H1 (cell line): ENCODE measurements at regions not wholly inside any gene's neighbourhood (a gene's known extent, or its start where the extent isn't known, plus 50 kb on each side); places are given as distances from the start of the nearest gene placed in this dataset.

Experiments used
- CTCF ChIA-PET: fragments of 300-600 bp; sonication (Branson Sonifier 250); formaldehyde crosslinking; loops from one replicate; lab custom pipeline; 2021; ENCODE audit not compliant: partially characterized antibody; lab: Charles Lee
- POLR2A ChIA-PET: fragments of 300-600 bp; sonication (Branson Sonifier 250); formaldehyde crosslinking; loops from one replicate; lab custom pipeline; 2021; ENCODE audit warnings: inconsistent platforms; ENCODE audit not compliant: partially characterized antibody; lab: Charles Lee
- DNase-seq, 2 experiments: peaks; one replicate each; pipeline versions ENCODE4 v3.0.0 to v3.0.0-alpha.2; 2010 to 2022; ENCODE audit warnings: low spot score in 2 of 2, low read depth in 1 of 2, mixed read lengths in 1 of 2
- FAIRE-seq: peaks from 2 replicates; lab custom pipeline; 2011; peaks lifted over from hg19 to GRCh38; lab: Jason Lieb, UNC
- H2AFZ ChIP-seq: 2 replicates; pipeline ENCODE4 v1.8.1; 2012; ENCODE audit warnings: low read length, inconsistent platforms
- H2AK5ac ChIP-seq: 2 replicates; pipeline ENCODE4 v1.6.1; 2013; ENCODE audit warnings: low read depth, low read length
- H2BK120ac ChIP-seq: replicated peaks from 2 replicates; pipeline ENCODE3; 2013; ENCODE audit warnings: low read depth, low read length, inconsistent platforms
- H2BK12ac ChIP-seq: 2 replicates; pipeline ENCODE4 v1.6.1; 2013; ENCODE audit warnings: low read depth, low read length
- H2BK15ac ChIP-seq: 2 replicates; pipeline ENCODE4 v1.6.1; 2013; ENCODE audit warnings: low read length
- H2BK20ac ChIP-seq: 2 replicates; pipeline ENCODE4 v1.6.1; 2013; ENCODE audit warnings: low read length
- H2BK5ac ChIP-seq: 2 replicates; pipeline ENCODE4 v1.6.1; 2013; ENCODE audit warnings: low read depth, low read length
- H3K14ac ChIP-seq: 2 replicates; pipeline ENCODE4 v1.6.1; 2013; ENCODE audit warnings: inconsistent platforms; ENCODE audit not compliant: insufficient read length
- H3K18ac ChIP-seq: 2 replicates; pipeline ENCODE4 v1.6.1; 2013; ENCODE audit warnings: low read length; ENCODE audit errors: extremely low read depth
- H3K23ac ChIP-seq: 2 replicates; pipeline ENCODE4 v1.6.1; 2013; ENCODE audit warnings: inconsistent platforms; ENCODE audit not compliant: insufficient read length
- H3K23me2 ChIP-seq: 2 replicates; pipeline ENCODE4 v1.6.1; 2013; ENCODE audit warnings: low read depth, low read length
- H3K27ac ChIP-seq: 2 replicates; pipeline ENCODE4 v1.6.1; 2011; ENCODE audit warnings: low read depth, low read length, inconsistent platforms
- H3K27me3 ChIP-seq, 4 experiments: replicated peaks in 1 of 4; 1 replicate in 1 of 4; 2 replicates in 3 of 4; pipeline versions ENCODE4 v1.6.1 to v1.8.1; 2011 to 2013; ENCODE audit warnings: low read length in 3 of 4, mild to moderate bottlenecking in 3 of 4, inconsistent platforms in 2 of 4, mixed read lengths in 2 of 4, moderate library complexity in 1 of 4; ENCODE audit not compliant: control insufficient read depth in 3 of 4, insufficient read depth in 3 of 4; ENCODE audit errors: extremely low read depth in 1 of 4
- H3K36me3 ChIP-seq, 4 experiments: 2 replicates each; pipeline versions ENCODE4 v1.6.1 to v1.8.1; 2011 to 2013; ENCODE audit warnings: mild to moderate bottlenecking in 4 of 4, low read length in 3 of 4, moderate library complexity in 2 of 4, control low read depth in 1 of 4, inconsistent platforms in 1 of 4; ENCODE audit not compliant: insufficient read depth in 4 of 4, control insufficient read depth in 2 of 4
- H3K4ac ChIP-seq: replicated peaks from 2 replicates; pipeline ENCODE3; 2013; ENCODE audit warnings: low read length, low read depth, mixed read lengths, inconsistent platforms; ENCODE audit not compliant: insufficient read length
- H3K4me1 ChIP-seq, 4 experiments: replicated peaks in 1 of 4; 1 replicate in 1 of 4; 2 replicates in 3 of 4; pipeline versions ENCODE4 v1.6.1 to v1.8.1; 2011 to 2013; ENCODE audit warnings: low read length in 3 of 4, inconsistent platforms in 2 of 4, mixed read lengths in 1 of 4; ENCODE audit not compliant: insufficient read depth in 4 of 4, control insufficient read depth in 3 of 4
- H3K4me2 ChIP-seq, 2 experiments: 2 replicates each; pipeline versions ENCODE4 v1.6.1 to v1.8.1; 2011 to 2013; ENCODE audit warnings: low read depth in 2 of 2, low read length in 2 of 2, control low read depth in 1 of 2, inconsistent platforms in 1 of 2, mild to moderate bottlenecking in 1 of 2; ENCODE audit not compliant: insufficient read depth in 1 of 2
- H3K4me3 ChIP-seq, 4 experiments: fragments of 200-600, 300-600 bp in 1 of 4; sonication (generic), shearing (Covaris generic), sonication (Bioruptor Twin) in 1 of 4; 2 replicates each; pipeline versions ENCODE4 v1.5.1 to v1.8.1; 2011 to 2016; ENCODE audit warnings: low read length in 4 of 4, low read depth in 3 of 4, control low read depth in 2 of 4, inconsistent platforms in 2 of 4, mild to moderate bottlenecking in 2 of 4, mixed read lengths in 1 of 4, moderate library complexity in 1 of 4; ENCODE audit not compliant: insufficient read depth in 2 of 4; ENCODE audit errors: extremely low read depth in 1 of 4
- H3K56ac ChIP-seq: replicated peaks from 2 replicates; pipeline ENCODE3; 2013; ENCODE audit warnings: low read depth, mild to moderate bottlenecking, mixed read lengths, low read length, inconsistent platforms; ENCODE audit not compliant: insufficient read length
- H3K79me1 ChIP-seq: 2 replicates; pipeline ENCODE4 v1.6.1; 2013; ENCODE audit warnings: low read depth, low read length, control low read depth
- H3K79me2 ChIP-seq, 2 experiments: 2 replicates each; pipeline versions ENCODE4 v1.6.1 to v1.8.1; 2012 to 2013; ENCODE audit warnings: low read length in 2 of 2, mild to moderate bottlenecking in 2 of 2, inconsistent platforms in 1 of 2; ENCODE audit not compliant: insufficient read depth in 2 of 2, control insufficient read depth in 1 of 2
- H3K9ac ChIP-seq, 4 experiments: replicated peaks in 1 of 4; 1 replicate in 1 of 4; 2 replicates in 3 of 4; pipeline versions ENCODE4 v1.6.1 to v1.8.1; 2011 to 2013; ENCODE audit warnings: low read depth in 3 of 4, low read length in 3 of 4, control low read depth in 2 of 4, mild to moderate bottlenecking in 2 of 4, moderate library complexity in 2 of 4, inconsistent platforms in 1 of 4; ENCODE audit errors: extremely low read depth in 1 of 4
- H3K9me3 ChIP-seq, 2 experiments: 2 replicates each; pipeline versions ENCODE4 v1.6.1 to v1.8.1; 2012 to 2013; ENCODE audit warnings: mild to moderate bottlenecking in 2 of 2, moderate library complexity in 2 of 2, control low read depth in 1 of 2, inconsistent platforms in 1 of 2, low read depth in 1 of 2, low read length in 1 of 2, mixed read lengths in 1 of 2; ENCODE audit not compliant: insufficient read depth in 2 of 2
- H4K20me1 ChIP-seq, 2 experiments: replicated peaks in 1 of 2; 2 replicates each; pipeline versions ENCODE3 to v1.8.1; 2011 to 2013; ENCODE audit warnings: inconsistent platforms in 2 of 2, low read length in 2 of 2, mild to moderate bottlenecking in 1 of 2; ENCODE audit not compliant: insufficient read depth in 2 of 2, control insufficient read depth in 1 of 2
- H4K5ac ChIP-seq: 2 replicates; pipeline ENCODE4 v1.6.1; 2013; ENCODE audit warnings: low read length, low read depth, mixed read lengths, inconsistent platforms; ENCODE audit not compliant: insufficient read length
- H4K8ac ChIP-seq: 2 replicates; pipeline ENCODE4 v1.8.0; 2013; ENCODE audit warnings: mild to moderate bottlenecking, moderate library complexity, low read length, inconsistent platforms; ENCODE audit not compliant: insufficient read depth; ENCODE audit errors: extremely low read depth
- H4K91ac ChIP-seq: replicated peaks from 2 replicates; pipeline ENCODE3; 2013; ENCODE audit warnings: low read length, mixed read lengths, inconsistent platforms; ENCODE audit not compliant: insufficient read length
- HDAC6 ChIP-seq: IDR thresholded peaks from one replicate; pipeline ENCODE4 v1.7.1; 2012; ENCODE audit warnings: low read depth, mild to moderate bottlenecking, inconsistent platforms, low read length, moderate library complexity
- SP1 ChIP-seq: IDR thresholded peaks from 2 replicates; pipeline ENCODE4 v1.6.1; 2011; ENCODE audit warnings: low read depth, low read length
- TAF1 ChIP-seq: IDR thresholded peaks from 2 replicates; pipeline ENCODE4 v1.6.1; 2011; ENCODE audit warnings: mild to moderate bottlenecking, low read depth, low read length
- TBP ChIP-seq: IDR thresholded peaks from 2 replicates; pipeline ENCODE4 v1.6.1; 2011; ENCODE audit warnings: low read depth, low read length, improper control_type of control experiment
- WGBS, 2 experiments: shearing (Covaris generic) in 1 of 2; methylation state at CpG; one replicate each; pipeline versions ENCODE4 v1.1.6 to v1.1.7; 2013 to 2015; ENCODE audit warnings: low lambda C conversion rate in 2 of 2, mixed read lengths in 2 of 2, inconsistent platforms in 1 of 2, low coverage in 1 of 2, missing lambda C conversion rate in 1 of 2; ENCODE audit not compliant: insufficient replicate concordance in 2 of 2, insufficient coverage in 1 of 2, insufficient read length in 1 of 2; ENCODE audit errors: extremely low coverage in 1 of 2, missing lambda C conversion rate in 1 of 2; 5-methylcytosine and 5-hydroxymethylcytosine counted together

GRCh38 chr13:33913829-33914228 lies 95.9 kb downstream of the RFC3 start:
- Histone ChIP-seq H4K20me1 (no peaks in the 10 kb centered on the region), H2BK15ac (no peak overlapping the region), H2BK12ac (no peak overlapping the region), H2BK5ac (no peak overlapping the region), H3K4me3 (no peak overlapping the region), H3K9ac (no peak overlapping the region), H3K18ac (no peak overlapping the region), H3K4ac (no peak overlapping the region), H3K27me3 (no peaks in the 10 kb centered on the region), H2AFZ (no peak overlapping the region), H3K4me2 (no peak overlapping the region), H2AK5ac (no peak overlapping the region), H3K23ac (no peak overlapping the region), H3K56ac (no peak overlapping the region), H3K79me1 (no peaks in the 10 kb centered on the region), H3K4me1 (no peaks in the 10 kb centered on the region), H2BK120ac (no peak overlapping the region), H3K14ac (no peak overlapping the region), H3K23me2 (no peaks in the 10 kb centered on the region), H4K5ac (no peak overlapping the region), H3K9me3 (no peaks in the 10 kb centered on the region), H4K8ac (no peak overlapping the region), H3K79me2 (no peaks in the 10 kb centered on the region), H3K36me3 (no peaks in the 10 kb centered on the region), H4K91ac (no peak overlapping the region), H2BK20ac (no peak overlapping the region), H3K27ac (no peak overlapping the region)
- TF ChIP-seq HDAC6 (no peak), TAF1 (no peak), TBP (no peak), SP1 (no peak)
- ChIA-PET CTCF (no interaction called here), POLR2A (no interaction called here)
- DNase-seq (no peak), FAIRE-seq (no peak)
- WGBS, 2 experiments = 92% methylated on average over 3 of the region's 3 CpGs; no CpG with 5 or more reads in 1 of the 2 experiments
